NCI-H128 (cell line): ENCODE measurements at regions not wholly inside any gene's neighbourhood (a gene's known extent, or its start where the extent isn't known, plus 50 kb on each side); places are given as distances from the start of the nearest gene placed in this dataset.
"Not testable (repeated sequence)": the region's sequence is repeated elsewhere in the genome, so short reads cannot be mapped to it uniquely, and the experiment has no call there.

Experiments
- DNase-seq: peaks from one replicate; lab custom pipeline; 2025; ENCODE audit not compliant: unreplicated experiment; lab: John Stamatoyannopoulos, UW

DNA sequence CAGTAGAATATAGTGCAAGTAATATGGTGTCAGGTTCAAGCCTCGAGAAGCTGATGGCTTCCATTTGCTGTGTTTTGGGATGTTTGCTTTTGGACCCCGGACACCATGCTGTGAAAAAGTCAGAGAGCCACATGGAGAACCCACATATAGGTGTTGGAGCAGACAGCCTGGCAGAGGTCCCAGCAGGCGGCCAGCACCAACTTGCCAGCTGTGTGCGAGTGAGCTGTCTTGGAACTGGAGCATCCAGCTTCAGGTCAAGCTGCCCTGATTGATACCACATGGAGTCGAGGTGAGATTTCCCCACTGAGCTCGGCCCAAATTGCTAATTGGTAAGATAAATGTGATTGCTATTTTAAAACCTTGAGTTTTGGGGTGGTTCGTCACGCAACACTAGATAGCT lies 185.7 kb upstream of the TBL1XR1 start:
- DNase-seq: no peak

DNA sequence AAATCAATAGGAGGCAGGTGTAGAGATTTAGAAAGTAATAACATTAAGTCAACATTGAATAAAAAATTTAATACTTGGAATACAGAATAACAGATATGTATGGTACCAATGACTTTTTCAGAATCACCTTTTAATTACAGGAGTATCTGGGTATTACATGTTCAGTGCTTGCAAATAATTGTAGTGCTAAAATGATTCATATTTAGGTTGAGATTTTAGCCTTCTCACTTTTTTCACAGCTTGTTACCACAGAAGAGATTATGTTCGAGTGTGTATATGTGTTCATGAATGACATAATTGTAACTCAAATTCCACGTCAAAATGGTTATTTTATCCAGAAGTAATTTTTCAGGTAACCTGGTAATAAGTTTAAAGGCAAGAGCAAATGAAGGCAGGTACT lies 187.9 kb upstream of the TBL1XR1 start:
- no peak for DNase-seq

DNA sequence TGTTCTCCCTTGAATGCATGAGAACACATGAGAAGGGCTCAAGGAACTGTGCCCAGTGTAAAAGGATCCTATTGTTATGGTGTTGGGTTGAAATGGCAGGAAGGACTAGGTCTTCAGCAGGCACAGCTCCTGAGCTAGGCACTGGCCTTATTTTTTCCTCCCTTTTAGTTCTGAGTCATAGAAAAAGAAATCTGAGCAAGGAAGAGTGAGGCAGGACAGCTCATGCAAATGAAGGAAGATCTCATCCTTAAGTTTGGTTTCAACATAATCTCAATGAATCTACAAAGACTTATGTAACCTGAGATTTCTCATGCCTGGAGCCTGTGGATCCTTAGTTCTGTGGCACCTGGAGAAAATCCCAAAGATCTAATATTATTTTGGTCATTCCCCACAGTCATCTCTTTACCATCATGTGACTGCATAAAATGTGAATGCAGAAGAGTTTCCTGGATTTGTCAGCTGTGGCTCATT lies 188.6 kb upstream of the TBL1XR1 start:
- DNase-seq: no peak

DNA sequence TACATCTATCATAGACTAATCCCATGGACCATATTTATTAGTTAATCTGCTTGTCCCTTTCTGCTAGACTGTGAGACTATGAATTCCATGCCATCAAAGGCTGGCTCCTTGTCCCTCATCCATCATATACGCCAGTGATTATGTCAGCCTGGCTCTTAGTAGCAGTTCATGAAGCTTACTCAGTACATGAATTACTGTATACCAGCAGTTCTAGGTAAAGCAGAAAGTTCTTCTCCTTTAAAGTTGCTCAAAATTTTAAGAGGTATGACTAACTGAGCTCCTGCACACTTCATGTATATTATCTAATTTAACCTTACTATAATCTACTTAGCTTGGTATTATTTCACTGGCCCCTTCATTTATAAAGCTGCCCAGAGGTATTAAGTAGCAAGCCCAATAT lies 190.9 kb upstream of the TBL1XR1 start:
- no peak for DNase-seq

DNA sequence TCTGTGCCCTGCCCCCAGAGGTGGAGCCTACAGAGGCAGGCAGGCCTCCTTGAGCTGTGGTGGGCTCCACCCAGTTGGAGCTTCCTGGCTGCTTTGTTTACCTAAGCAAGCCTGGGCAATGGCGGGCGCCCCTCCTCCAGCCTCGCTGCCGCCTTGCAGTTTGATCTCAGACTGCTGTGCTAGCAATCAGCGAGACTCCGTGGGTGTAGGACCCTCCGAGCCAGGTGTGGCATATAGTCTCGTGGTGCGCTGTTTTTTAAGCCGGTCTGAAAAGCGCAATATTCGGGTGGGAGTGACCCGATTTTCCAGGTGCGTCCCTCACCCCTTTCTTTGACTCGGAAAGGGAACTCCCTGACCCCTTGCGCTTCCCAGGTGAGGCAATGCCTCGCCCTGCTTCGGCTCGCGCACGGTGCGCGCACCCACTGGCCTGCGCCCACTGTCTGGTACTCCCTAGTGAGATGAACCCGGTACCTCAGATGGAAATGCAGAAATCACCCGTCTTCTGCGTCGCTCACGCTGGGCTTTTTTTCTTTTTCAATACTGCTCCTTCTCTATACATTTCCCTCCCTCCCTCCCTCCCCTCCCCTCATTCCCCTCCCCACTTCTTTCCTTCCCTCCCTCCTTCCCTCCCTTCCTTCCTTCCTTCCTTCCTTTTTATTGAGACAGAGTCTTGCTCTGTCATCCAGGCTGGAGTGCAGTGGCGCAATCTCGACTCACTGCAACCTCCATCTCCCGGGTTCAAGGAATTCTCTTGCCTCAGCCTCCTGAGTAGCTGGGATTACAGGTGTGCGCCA lies 197.1 kb upstream of the TBL1XR1 start:
- DNase-seq: not testable (repeated sequence)

DNA sequence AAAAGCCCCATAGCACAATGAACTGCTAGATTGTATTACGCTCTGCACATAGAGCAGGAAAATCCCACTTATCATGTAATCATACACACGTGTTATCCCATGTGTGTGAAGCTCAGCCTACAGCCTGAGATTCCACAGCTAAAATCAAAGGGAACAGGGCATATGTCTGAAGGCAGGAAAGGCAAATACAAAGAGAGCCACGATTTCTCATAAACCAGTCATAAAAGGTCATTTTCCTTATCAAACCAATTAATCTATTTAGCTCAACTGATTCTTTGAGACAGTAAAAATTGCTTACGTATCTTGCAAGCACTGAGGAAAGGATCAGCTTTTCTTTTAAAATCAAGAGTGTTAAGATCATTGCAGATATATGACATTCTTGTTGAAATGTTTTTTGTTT lies 199.5 kb upstream of the TBL1XR1 start:
- DNase-seq: no peak

DNA sequence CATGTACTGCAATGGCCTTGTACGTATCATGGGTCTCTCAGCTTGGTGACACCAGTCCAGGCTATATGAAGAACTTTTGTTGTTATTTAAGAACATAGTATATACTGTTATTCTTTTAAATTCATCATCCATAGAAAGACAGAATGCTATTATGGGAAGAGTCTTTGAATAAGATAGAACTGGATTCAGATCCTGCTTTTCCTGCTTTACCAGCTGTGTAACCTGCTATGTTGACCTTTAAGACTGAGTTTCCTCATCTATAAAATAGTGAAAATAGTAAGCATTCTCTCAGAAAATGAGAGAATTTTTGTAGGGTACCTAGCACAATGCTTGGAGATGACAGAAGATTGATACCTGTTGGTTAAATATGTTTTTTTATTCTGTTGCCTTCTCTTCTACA lies 204.1 kb upstream of the TBL1XR1 start:
- no peak for DNase-seq

DNA sequence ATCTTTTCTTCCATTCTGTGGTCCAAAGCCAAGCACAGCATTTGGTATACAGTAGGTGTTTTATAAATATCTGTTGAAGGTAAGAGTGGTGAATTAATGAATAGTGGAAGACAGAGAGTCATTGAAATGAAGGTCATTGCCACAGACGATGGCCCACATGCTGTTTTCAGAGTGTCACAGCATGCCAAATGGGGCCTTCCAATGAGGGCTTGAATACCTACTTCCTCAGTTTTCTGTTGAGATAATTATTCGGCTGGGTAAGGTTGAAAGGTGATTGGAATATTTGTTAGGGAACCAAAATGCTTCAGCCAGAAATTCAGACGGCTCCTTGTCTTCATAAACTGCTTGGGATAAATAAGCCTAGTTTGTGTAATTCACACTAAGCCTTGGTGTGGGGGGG lies 205.3 kb upstream of the TBL1XR1 start:
- DNase-seq: no peak

DNA sequence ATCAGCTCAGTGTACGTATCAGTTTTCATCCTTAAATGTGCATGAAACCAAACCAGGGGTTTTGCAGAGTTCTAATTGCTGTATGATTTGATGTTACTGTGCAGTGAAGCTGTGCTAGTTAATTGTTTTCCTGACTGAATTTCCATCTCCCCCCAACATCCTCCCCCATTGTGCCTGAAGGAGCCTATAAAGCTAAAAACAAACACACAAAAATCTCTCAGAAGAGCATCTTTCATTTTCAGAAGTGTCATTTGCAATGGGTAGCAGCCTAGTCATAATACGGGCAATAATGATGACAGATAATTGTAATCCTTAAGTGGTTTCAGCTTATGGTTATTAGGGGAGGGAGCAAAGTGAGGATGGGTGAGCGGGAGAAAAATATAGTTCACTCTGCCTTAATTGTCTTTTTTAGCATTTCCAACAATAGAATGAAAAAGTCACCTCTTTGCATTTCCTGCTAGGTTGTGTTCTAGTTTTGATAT lies 207.9 kb upstream of the TBL1XR1 start:
- DNase-seq: peak; percentile 17

DNA sequence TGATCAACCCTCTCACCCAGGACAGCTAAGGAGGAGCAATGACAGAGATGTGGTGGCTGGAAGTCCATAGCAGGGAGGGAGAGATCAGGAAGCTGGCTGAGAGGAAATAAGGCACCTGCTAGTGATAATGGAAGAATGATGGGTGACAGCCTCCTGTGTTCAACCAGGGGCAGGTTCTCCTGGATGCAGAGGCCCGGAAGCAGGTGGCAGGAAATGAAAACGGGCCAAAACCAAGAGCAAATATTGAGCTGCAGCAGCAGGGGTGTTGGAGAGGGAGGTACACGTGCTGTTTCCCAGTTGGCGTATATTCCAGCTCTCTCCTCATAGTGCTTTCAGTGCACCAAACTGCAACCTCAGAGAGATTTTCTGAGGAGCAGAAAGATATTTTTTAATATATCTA lies 213.4 kb upstream of the TBL1XR1 start:
- DNase-seq: peak; percentile 23

DNA sequence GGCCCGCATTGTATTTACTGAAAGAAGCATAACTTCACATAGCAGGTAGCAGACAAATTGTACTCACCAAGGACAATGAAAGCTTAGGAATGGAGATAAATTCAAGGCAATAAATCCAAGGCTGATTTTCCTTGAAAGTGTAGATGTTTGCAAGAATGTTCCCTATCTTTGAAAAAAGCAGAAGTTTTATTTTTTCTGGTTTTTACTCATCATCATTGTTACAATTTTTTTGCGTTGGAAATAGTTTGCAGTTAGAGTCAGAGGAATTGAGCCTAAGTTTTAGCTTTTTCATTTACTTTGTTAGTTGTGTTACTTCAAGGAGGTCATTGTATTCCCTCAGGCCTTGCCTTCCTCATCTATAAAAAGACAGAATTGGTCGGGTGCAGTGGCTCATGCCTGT lies 213.9 kb upstream of the TBL1XR1 start:
- no peak for DNase-seq

DNA sequence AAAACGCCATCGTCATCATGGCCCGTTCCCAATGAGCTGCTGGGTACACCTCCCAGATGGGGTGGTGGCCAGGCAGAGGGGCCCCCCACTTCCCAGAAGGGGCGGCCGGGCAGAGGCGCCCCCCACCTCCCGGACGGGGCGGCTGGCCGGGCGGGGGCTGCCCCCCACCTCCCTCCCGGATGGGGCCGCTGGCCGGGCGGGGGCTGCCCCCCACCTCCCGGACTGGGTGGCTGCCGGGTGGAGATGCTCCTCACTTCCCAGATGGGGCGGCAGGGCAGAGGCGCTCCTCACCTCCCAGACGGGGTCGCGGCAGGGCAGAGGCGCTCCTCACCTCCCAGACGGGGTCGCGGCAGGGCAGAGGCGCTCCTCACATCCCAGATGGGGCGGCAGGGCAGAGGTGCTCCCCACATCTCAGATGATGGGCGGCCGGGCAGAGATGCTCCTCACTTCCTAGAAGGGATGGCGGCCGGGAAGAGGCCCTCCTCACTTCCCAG lies 215.4 kb upstream of the TBL1XR1 start:
- not testable (repeated sequence) for DNase-seq

DNA sequence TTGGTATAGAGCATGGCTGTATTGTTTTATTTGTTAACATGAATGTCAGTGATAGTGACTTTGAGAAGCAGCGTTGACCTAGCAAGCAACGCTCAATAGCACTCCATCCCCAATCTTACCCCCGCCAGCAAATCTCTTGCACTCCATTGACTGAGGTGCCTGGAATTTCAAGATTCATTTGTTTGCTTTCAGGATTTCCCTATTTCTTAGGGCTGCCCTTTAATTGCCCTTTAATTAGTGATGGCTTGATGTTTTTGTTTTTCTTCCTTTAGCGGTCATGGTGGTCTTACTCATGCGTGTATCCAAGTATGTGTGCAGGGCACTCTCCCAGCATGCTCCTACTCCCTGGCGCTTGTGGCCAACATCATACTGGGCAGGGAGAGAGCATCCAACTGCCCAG lies 216.8 kb upstream of the TBL1XR1 start:
- no peak for DNase-seq

DNA sequence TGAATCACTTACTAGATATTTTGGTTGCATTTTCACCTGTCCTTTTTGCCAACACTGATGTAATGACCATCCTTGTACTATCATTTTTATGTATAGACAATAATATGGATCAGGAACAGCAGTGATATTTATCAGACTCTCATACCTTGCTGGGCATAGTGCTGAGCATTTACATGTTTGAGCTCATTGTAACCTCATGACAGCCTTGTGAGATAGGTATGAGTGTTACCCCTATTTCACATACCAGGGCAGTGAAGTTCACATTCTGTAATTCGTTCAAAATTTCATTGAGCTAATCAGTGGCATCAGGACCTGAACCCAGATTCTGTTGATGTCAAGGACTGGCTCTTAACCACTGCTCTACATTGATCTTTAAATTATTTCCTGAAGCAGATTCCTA lies 221.5 kb upstream of the TBL1XR1 start:
- no peak for DNase-seq

DNA sequence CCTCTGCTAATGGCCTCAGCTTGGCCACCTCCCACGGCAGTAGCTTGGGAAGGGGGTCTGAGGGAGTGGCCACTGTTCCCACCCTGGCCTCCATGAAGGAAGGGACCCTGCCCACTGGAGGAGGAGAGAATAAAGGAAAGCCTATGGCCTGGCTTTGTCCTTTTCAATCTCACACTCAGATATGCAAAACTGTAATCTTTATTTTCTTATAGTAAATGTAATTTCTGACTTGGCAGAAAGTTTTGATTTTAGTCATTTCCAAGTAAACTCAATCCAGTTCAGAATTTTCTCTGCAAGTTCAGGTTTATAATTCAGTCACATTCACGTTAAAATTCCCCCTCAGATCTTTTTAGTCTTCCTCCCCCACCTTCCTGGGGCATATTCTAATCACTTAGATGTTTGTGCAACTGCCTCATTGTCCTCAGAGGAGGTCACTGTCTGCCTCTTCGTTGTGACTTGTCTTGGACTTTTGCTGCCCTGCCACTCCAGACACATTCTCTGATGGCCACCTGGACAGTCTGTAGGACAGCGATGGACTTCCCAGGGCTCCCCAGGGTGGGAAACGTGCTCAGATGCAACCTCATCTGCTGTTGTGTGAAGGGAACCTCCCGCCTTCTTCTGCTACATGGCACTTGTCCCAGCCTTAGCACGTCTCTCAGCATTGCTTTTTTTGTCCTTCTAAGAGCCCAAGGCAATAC lies 222.8 kb upstream of the TBL1XR1 start:
- no peak for DNase-seq

DNA sequence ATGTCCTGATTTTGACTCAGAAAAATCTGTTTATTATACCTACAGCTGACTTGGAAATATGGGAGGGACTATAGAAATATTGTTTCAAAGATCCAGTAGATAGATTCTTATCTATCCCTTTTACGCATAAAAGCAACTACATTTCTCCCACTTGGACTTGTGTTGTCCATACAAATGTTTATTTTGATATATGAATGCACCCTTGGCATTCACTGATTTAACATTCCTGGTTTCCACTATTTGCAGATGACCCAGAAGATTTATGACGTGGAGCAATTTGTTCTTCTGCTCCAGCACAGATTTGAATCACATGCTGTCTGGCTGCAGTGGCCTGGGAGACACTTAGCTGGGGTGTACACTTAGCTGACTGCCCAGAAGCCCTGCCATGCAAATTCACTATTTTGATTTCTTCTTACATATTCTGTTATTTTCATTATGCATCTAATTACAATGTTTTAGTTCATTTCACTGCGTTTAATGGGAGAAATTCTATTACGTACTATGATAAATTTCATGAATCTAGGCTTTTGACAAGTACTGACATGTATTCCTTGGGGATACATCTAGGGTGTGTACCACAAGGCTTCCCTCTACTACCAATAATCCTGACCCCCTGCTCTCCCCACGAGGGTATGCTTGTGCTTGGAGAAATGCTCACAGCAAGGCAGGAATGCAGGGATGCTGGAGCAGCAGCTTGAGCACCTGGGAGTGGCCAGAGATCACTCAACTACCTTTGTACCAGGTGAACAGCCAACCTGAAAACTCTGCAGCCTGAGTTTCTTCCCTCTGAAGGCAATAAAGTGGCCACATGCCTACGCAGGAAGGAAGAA lies 223.6 kb upstream of the TBL1XR1 start:
- no peak for DNase-seq

DNA sequence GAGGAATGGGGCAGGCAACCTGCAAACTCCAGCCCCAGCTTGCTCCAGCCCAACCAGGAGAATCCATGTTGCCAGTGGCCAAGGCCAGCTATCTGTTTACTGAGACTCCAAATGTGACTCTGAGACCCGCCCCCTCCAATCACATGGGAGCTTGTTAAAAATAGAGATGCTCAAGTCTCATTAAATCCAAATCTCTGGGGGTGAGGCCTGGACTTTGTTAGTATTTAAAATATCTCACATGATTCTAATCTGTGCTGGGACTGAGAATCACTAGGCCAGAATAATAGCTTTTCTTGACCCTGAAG lies 224.2 kb upstream of the TBL1XR1 start:
- no peak for DNase-seq

DNA sequence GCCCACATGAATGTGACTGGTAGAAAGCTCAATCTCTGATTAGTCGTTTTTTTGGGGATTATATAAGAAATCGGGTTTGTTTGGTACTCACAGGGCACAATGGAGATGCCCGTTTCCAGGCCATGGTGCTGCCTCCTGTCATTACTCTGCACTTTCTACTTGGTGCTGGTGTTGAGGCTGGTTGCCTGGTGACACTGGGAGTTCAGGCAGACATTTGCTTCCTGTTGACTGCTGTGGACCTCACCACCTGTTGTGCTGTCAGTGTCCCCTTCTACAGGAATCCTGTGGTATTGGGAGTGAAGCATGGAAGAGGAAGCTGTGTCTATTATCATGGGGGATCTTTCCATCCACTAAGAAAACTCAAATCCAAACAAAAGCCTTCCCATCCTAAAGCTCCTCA lies 227.2 kb upstream of the TBL1XR1 start:
- no peak for DNase-seq

DNA sequence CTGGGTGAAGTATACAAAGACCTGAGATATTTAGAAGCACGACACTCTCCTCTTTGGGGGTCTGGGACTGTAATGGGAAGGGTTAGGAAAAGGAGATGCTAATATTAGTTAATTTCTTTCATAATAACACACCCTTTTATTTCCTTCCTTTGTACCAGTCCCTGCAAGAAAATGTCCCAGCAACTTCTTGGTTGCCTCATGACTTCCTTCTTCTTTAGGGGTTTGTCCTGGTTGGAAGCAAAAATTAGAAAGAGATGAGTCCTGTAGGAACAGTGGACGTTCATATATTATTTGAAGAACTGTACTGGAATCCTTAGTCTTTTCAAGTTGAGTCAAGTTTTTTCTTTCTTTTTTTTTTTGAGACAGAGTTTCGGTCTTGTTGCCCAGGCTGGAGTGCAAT lies 227.8 kb upstream of the TBL1XR1 start:
- DNase-seq: no peak

DNA sequence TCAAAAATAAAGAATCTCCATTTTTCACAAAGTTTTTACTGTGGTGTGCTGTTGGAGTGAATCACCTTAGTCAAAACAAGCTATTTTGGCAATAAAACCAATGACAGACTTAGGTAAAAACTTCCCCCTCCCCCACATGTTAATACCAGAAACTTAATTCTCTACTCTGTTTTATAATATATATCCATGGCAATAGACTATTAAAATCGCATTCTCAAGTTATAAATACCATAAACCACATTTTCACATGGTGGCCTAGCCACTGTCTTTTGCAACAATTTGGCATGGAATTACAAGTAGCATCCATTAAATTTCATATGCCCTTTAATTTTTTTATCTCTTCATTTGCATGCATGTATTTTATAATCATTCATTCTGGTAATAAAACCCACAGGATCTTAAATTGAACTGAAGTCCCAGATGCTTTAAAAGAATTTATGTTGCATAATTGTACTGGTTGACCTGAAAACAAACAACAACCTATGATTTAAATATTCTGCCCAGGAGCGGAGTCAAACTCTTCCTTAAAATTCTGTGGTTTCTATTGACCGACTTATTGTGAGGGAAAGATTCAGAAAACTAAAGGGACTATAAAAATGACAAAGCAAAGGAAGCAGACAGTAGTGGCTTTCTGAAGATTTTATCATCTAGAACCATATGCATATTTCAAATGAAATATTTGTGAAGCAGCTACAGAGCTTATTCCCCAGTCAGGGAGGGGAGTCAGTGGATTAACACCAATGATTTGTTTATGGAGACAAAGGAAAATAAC lies 229.0 kb upstream of the TBL1XR1 start:
- no peak for DNase-seq
